RWPE2 (cell line): ENCODE measurements at regions not wholly inside any gene's neighbourhood (a gene's known extent, or its start where the extent isn't known, plus 50 kb on each side); places are given as distances from the start of the nearest gene placed in this dataset.

Source experiments
- ATAC-seq: fragments of 200-7000 bp; cut with Tn5 transposase; 3 replicates; pipeline ENCODE4 v1.9.1; 2021; ENCODE audit warnings: low read depth
- DNase-seq: peaks from one replicate; pipeline ENCODE4 v3.0.0-alpha.2; 2020; ENCODE audit warnings: low spot score
- H3K27ac ChIP-seq: fragments of 450-650 bp; 2 replicates; pipeline ENCODE4 v1.5.1; 2017; ENCODE audit warnings: mild to moderate bottlenecking; ENCODE audit not compliant: poor library complexity, severe bottlenecking
- H3K27me3 ChIP-seq: fragments of 250-450 bp; sonication (Bioruptor Pico); 2 replicates; pipeline ENCODE4 v1.5.1; 2021; ENCODE audit warnings: mild to moderate bottlenecking, moderate library complexity; ENCODE audit not compliant: insufficient read depth, poor library complexity, severe bottlenecking
- H3K36me3 ChIP-seq: fragments of 250-450 bp; sonication (Bioruptor Pico); 2 replicates; pipeline ENCODE4 v1.5.1; 2020; ENCODE audit warnings: low read depth, mild to moderate bottlenecking, moderate library complexity
- H3K4me1 ChIP-seq: fragments of 250-450 bp; sonication (Bioruptor Pico); 2 replicates; pipeline ENCODE4 v1.5.1; 2021; ENCODE audit warnings: mild to moderate bottlenecking, moderate library complexity; ENCODE audit not compliant: insufficient read depth, poor library complexity, severe bottlenecking
- H3K4me3 ChIP-seq: fragments of 250-450 bp; sonication (Bioruptor Pico); 2 replicates; pipeline ENCODE4 v1.5.1; 2021; ENCODE audit warnings: mild to moderate bottlenecking, moderate library complexity; ENCODE audit not compliant: severe bottlenecking
- H3K9me3 ChIP-seq: fragments of 250-450 bp; sonication (Bioruptor Pico); 2 replicates; pipeline ENCODE4 v1.5.1; 2021; ENCODE audit warnings: mild to moderate bottlenecking, moderate library complexity; ENCODE audit not compliant: severe bottlenecking
- CTCF ChIP-seq: fragments of 450-650 bp; IDR thresholded peaks from one replicate; pipeline ENCODE4 v1.5.1; 2017; ENCODE audit warnings: mild to moderate bottlenecking, moderate library complexity; ENCODE audit not compliant: poor library complexity, severe bottlenecking

GRCh38 chr9:88302579-88303324 lies 85.5 kb upstream of the SPIN1 start:
- Histone ChIP-seq H3K4me3 (no peak overlapping the region), H3K27me3 (no peaks in the 10 kb centered on the region), H3K27ac (no peak overlapping the region), H3K4me1 (no peaks in the 10 kb centered on the region), H3K36me3 (no peaks in the 10 kb centered on the region), H3K9me3 (no peaks in the 10 kb centered on the region)
- TF ChIP-seq CTCF = no peak
- DNase-seq (no peak), ATAC-seq (no peak)

GRCh38 chr9:88300556-88300955 lies 87.7 kb upstream of the SPIN1 start:
- no peaks in the 10 kb centered on the region for H3K27me3 ChIP-seq
- H3K4me1 ChIP-seq = no peaks in the 10 kb centered on the region
- no peak for TF ChIP-seq CTCF
- no peaks in the 10 kb centered on the region for H3K36me3 ChIP-seq
- no peak for ATAC-seq
- no peaks in the 10 kb centered on the region for H3K9me3 ChIP-seq
- no peak for DNase-seq
- no peak overlapping the region for H3K4me3 ChIP-seq
- no peak overlapping the region for H3K27ac ChIP-seq

GRCh38 chr9:88291856-88292255 lies 96.4 kb upstream of the SPIN1 start:
- DNase-seq = no peak
- TF ChIP-seq CTCF = no peak
- no peaks in the 10 kb centered on the region for H3K27me3 ChIP-seq
- no peak overlapping the region for H3K4me3 ChIP-seq
- no peaks in the 10 kb centered on the region for H3K4me1 ChIP-seq
- ATAC-seq = no peak
- H3K27ac ChIP-seq = no peak overlapping the region
- no peaks in the 10 kb centered on the region for H3K9me3 ChIP-seq
- no peaks in the 10 kb centered on the region for H3K36me3 ChIP-seq

GRCh38 chr9:88291056-88291455 lies 97.2 kb upstream of the SPIN1 start:
- H3K4me1 ChIP-seq = no peaks in the 10 kb centered on the region
- H3K27me3 ChIP-seq = no peaks in the 10 kb centered on the region
- ATAC-seq = no peak
- no peaks in the 10 kb centered on the region for H3K9me3 ChIP-seq
- no peak for DNase-seq
- no peak for TF ChIP-seq CTCF
- no peak overlapping the region for H3K4me3 ChIP-seq
- no peaks in the 10 kb centered on the region for H3K36me3 ChIP-seq
- no peak overlapping the region for H3K27ac ChIP-seq

- no peaks in the 10 kb centered on the region for H3K36me3 ChIP-seq
- no peak for ATAC-seq
- no peak overlapping the region for H3K4me3 ChIP-seq
- H3K9me3 ChIP-seq = no peaks in the 10 kb centered on the region
- no peaks in the 10 kb centered on the region for H3K4me1 ChIP-seq
- H3K27me3 ChIP-seq = no peaks in the 10 kb centered on the region
- no peak overlapping the region for H3K27ac ChIP-seq
- DNase-seq = no peak
- no peak for TF ChIP-seq CTCF
Measured at GRCh38 chr9:88289532-88289931, 98.7 kb upstream of the SPIN1 start.
